CD14-positive monocyte (primary cell): ENCODE measurements at regions not wholly inside any gene's neighbourhood (a gene's known extent, or its start where the extent isn't known, plus 50 kb on each side); places are given as distances from the start of the nearest gene placed in this dataset.
A peak's percentile ranks its signal among the peaks of the same experiment; 100 is the strongest.

Experiments
- DNase-seq, 3 donors: peaks; one replicate each; pipeline ENCODE4 v3.0.0-alpha.2; 2011 to 2022
- H2AFZ ChIP-seq: 2 replicates; pipeline ENCODE4 v1.6.0; 2012; ENCODE audit warnings: mild to moderate bottlenecking, low read depth, low read length, inconsistent platforms; ENCODE audit not compliant: insufficient read depth, poor library complexity, severe bottlenecking
- H3K27ac ChIP-seq, 2 donors: 1 replicate in 1 of 2; 2 replicates in 1 of 2; pipeline ENCODE4 v1.5.1; 2012 to 2013; ENCODE audit warnings: low read length in 2 of 2, control low read depth in 1 of 2, inconsistent platforms in 1 of 2, low read depth in 1 of 2, mild to moderate bottlenecking in 1 of 2
- H3K27me3 ChIP-seq, 2 donors: one replicate each; pipeline versions ENCODE4 v1.6.0 to v1.6.1; 2011 to 2013; ENCODE audit warnings: low read length in 2 of 2; ENCODE audit not compliant: control insufficient read depth in 2 of 2, insufficient read depth in 2 of 2
- H3K36me3 ChIP-seq, 2 donors: replicated peaks in 1 of 2; 1 replicate in 1 of 2; 2 replicates in 1 of 2; pipeline versions ENCODE4 v1.5.1 to v1.6.1; 2012 to 2013; ENCODE audit warnings: low read length in 2 of 2, control low read depth in 1 of 2, inconsistent platforms in 1 of 2, mild to moderate bottlenecking in 1 of 2; ENCODE audit not compliant: insufficient read depth in 2 of 2, control insufficient read depth in 1 of 2
- H3K4me1 ChIP-seq, 2 donors: 1 replicate in 1 of 2; 2 replicates in 1 of 2; pipeline versions ENCODE4 v1.5.1 to v1.6.1; 2012 to 2013; ENCODE audit warnings: low read length in 2 of 2, control low read depth in 1 of 2, inconsistent platforms in 1 of 2, mild to moderate bottlenecking in 1 of 2, moderate library complexity in 1 of 2; ENCODE audit not compliant: insufficient read depth in 2 of 2, control insufficient read depth in 1 of 2
- H3K4me2 ChIP-seq: replicated peaks from 2 replicates; pipeline ENCODE3; 2012; ENCODE audit warnings: low read length, moderate library complexity, mild to moderate bottlenecking; ENCODE audit not compliant: poor library complexity, severe bottlenecking; ENCODE audit errors: extremely low read depth
- H3K4me3 ChIP-seq, 3 experiments: fragments of 200-600 bp in 1 of 3; sonication (generic) in 1 of 3; replicated peaks in 1 of 3; 1 replicate in 2 of 3; 2 replicates in 1 of 3; pipeline ENCODE4 v1.5.1; 2011 to 2013; ENCODE audit warnings: low read length in 3 of 3, mild to moderate bottlenecking in 3 of 3, control low read depth in 2 of 3, low read depth in 2 of 3, inconsistent platforms in 1 of 3, moderate library complexity in 1 of 3
- H3K79me2 ChIP-seq: 2 replicates; pipeline ENCODE4 v1.6.0; 2012; ENCODE audit warnings: mild to moderate bottlenecking, control low read depth, inconsistent platforms, low read length, moderate library complexity; ENCODE audit not compliant: insufficient read depth
- H3K9ac ChIP-seq: 2 replicates; pipeline ENCODE4 v1.6.0; 2017; ENCODE audit warnings: low read length, mild to moderate bottlenecking; ENCODE audit not compliant: insufficient read depth, poor library complexity, severe bottlenecking
- H3K9me3 ChIP-seq, 2 donors: replicated peaks in 1 of 2; 1 replicate in 1 of 2; 2 replicates in 1 of 2; pipeline versions ENCODE4 v1.5.1 to v1.6.1; 2012 to 2013; ENCODE audit warnings: low read length in 2 of 2, control low read depth in 1 of 2; ENCODE audit not compliant: control insufficient read depth in 1 of 2, insufficient read depth in 1 of 2
- H4K20me1 ChIP-seq: 2 replicates; pipeline ENCODE4 v1.6.0; 2012; ENCODE audit warnings: mild to moderate bottlenecking, low read length, control low read depth, moderate library complexity; ENCODE audit not compliant: insufficient read depth
- H3K27ac Mint-ChIP-seq, 7 donors: one replicate each; pipeline ENCODE4 v1.8.0; 2020; ENCODE audit warnings: mild to moderate bottlenecking in 7 of 7, mixed read lengths in 7 of 7, moderate library complexity in 6 of 7, inconsistent platforms in 2 of 7
- H3K27me3 Mint-ChIP-seq, 3 donors: one replicate each; pipeline ENCODE4 v1.8.0; 2021 to 2022; ENCODE audit warnings: low read depth in 3 of 3, mild to moderate bottlenecking in 3 of 3, mixed read lengths in 3 of 3, moderate library complexity in 3 of 3, inconsistent platforms in 1 of 3
- H3K36me3 Mint-ChIP-seq, 2 donors: one replicate each; pipeline ENCODE4 v1.8.0; 2020; ENCODE audit warnings: mixed read lengths in 2 of 2, inconsistent platforms in 1 of 2, mild to moderate bottlenecking in 1 of 2
- H3K4me1 Mint-ChIP-seq: one replicate; pipeline ENCODE4 v1.8.0; 2020; ENCODE audit warnings: mild to moderate bottlenecking, mixed read lengths
- H3K4me3 Mint-ChIP-seq, 2 donors: one replicate each; pipeline ENCODE4 v1.8.0; 2020; ENCODE audit warnings: mild to moderate bottlenecking in 2 of 2, mixed read lengths in 2 of 2, moderate library complexity in 1 of 2
- H3K9me3 Mint-ChIP-seq, 7 donors: one replicate each; pipeline ENCODE4 v1.8.0; 2020 to 2022; ENCODE audit warnings: mixed read lengths in 7 of 7, mild to moderate bottlenecking in 6 of 7, moderate library complexity in 6 of 7, inconsistent platforms in 2 of 7
- CTCF ChIP-seq: fragments of 200-600 bp; IDR thresholded peaks from one replicate; pipeline ENCODE4 v1.8.0; 2022; ENCODE audit warnings: antibody characterized with exemption, mild to moderate bottlenecking
- WGBS: methylation state at CpG from one replicate; pipeline ENCODE4 v1.1.5; 2013; ENCODE audit warnings: missing lambda C conversion rate; ENCODE audit not compliant: insufficient coverage; 5-methylcytosine and 5-hydroxymethylcytosine counted together
- intact Hi-C, 2 donors: fragments of 100-400 bp; cut with micrococcal nuclease; formaldehyde crosslinking; loops; one replicate each; pipeline versions ENCODE4 v1.15.0 to v1.15.1; 2023

GRCh38 chr3:43175541-43175940, 69.7 kb upstream of the POMGNT2 start:
- WGBS, result 97% methylated on average over 4 of the region's 5 CpGs
- Mint-ChIP-seq H3K4me3 (no peak overlapping the region), H3K27me3 (peaks cover 0 to 2% (median 0%) of the 10 kb centered on the region in 3 donors), H3K36me3 (peaks cover 0 to 8% of the 10 kb centered on the region in 2 donors), H3K4me1 (peaks cover 41% of the 10 kb centered on the region), H3K9me3 (peaks cover 6 to 15% (median 14%) of the 10 kb centered on the region in 7 donors), H3K27ac (peak overlapping the region in 2 of 7 donors; percentile 13 to 19)
- Histone ChIP-seq H3K9ac (no peak overlapping the region), H3K27ac (no peak overlapping the region), H3K4me3 (no peak overlapping the region), H3K27me3 (no peaks in the 10 kb centered on the region), H3K36me3 (no peaks in the 10 kb centered on the region), H3K4me1 (peaks cover 33 to 37% of the 10 kb centered on the region in 2 donors), H3K79me2 (no peaks in the 10 kb centered on the region), H3K4me2 (no peak overlapping the region), H2AFZ (no peak overlapping the region), H4K20me1 (no peaks in the 10 kb centered on the region), H3K9me3 (peaks cover 9 to 13% of the 10 kb centered on the region in 2 donors)
- DNase-seq, result no peak
- no peak for TF ChIP-seq CTCF
- intact Hi-C loops, result no loop called here

GRCh38 chr3:43173949-43174348, 68.1 kb upstream of the POMGNT2 start:
- Histone ChIP-seq H3K27ac (no peak overlapping the region), H3K36me3 (no peaks in the 10 kb centered on the region), H3K27me3 (no peaks in the 10 kb centered on the region), H2AFZ (no peak overlapping the region), H3K79me2 (no peaks in the 10 kb centered on the region), H3K9me3 (peaks cover 9 to 13% of the 10 kb centered on the region in 2 donors), H3K9ac (no peak overlapping the region), H3K4me1 (peaks cover 17 to 30% of the 10 kb centered on the region in 2 donors), H3K4me3 (no peak overlapping the region), H3K4me2 (no peak overlapping the region), H4K20me1 (no peaks in the 10 kb centered on the region)
- peaks cover 36% of the 10 kb centered on the region for H3K4me1 Mint-ChIP-seq
- intact Hi-C loops, result no loop called here
- peak overlapping the region in 1 of 7 donors; percentile 51 for H3K27ac Mint-ChIP-seq
- no peak for DNase-seq
- TF ChIP-seq CTCF, result no peak
- H3K36me3 Mint-ChIP-seq, result peaks cover 0 to 8% of the 10 kb centered on the region in 2 donors
- H3K27me3 Mint-ChIP-seq, result peaks cover 0 to 4% (median 2%) of the 10 kb centered on the region in 3 donors
- H3K9me3 Mint-ChIP-seq, result peaks cover 6 to 16% (median 14%) of the 10 kb centered on the region in 7 donors
- no peak overlapping the region for H3K4me3 Mint-ChIP-seq
